OCI-LY1 (cell line): ENCODE measurements at regions not wholly inside any gene's neighbourhood (a gene's known extent, or its start where the extent isn't known, plus 50 kb on each side); places are given as distances from the start of the nearest gene placed in this dataset.

Source experiments
- CTCF ChIP-seq: fragments of 200-600 bp; sonication (generic), shearing (Covaris generic); IDR thresholded peaks from 2 replicates; pipeline ENCODE4 v1.5.1; 2017; ENCODE audit warnings: mild to moderate bottlenecking, antibody characterized with exemption, low read length, moderate library complexity, mixed read lengths
- EZH2 ChIP-seq: fragments of 200-600 bp; sonication (generic), shearing (Covaris generic); IDR thresholded peaks from 2 replicates; pipeline ENCODE4 v1.8.0; 2017; ENCODE audit warnings: borderline replicate concordance, mixed run types, mild to moderate bottlenecking, antibody characterized with exemption, low read length, moderate library complexity, mixed read lengths

GRCh38 chr14:23696701-23697239 lies 60.6 kb downstream of the DHRS2 start:
- TF ChIP-seq CTCF = no peak
- no peak for TF ChIP-seq EZH2
